ENCODE measurements at regions not wholly inside any gene's neighbourhood (a gene's known extent, or its start where the extent isn't known, plus 50 kb on each side); places are given as distances from the start of the nearest gene placed in this dataset.

DNA sequence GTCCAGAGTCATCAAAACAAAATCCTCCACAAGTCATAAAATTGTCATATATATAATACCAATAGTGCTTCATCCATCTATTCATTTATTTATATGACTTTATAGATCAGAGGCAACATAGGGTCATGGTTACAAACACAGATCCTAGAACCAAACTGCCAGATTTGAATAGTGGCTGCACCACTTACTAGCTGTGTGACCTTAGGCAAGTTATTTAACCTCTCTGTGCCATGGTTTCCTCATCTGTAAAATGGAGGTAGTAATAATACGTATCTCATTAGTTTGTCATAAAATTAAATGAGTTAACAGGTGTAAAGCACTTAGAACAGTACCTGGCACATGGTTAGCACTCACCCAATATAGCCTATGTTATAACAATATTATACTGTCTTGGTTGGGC, 58.9 kb upstream of the BZW1 start:
- no peak for DNase-seq

DNA sequence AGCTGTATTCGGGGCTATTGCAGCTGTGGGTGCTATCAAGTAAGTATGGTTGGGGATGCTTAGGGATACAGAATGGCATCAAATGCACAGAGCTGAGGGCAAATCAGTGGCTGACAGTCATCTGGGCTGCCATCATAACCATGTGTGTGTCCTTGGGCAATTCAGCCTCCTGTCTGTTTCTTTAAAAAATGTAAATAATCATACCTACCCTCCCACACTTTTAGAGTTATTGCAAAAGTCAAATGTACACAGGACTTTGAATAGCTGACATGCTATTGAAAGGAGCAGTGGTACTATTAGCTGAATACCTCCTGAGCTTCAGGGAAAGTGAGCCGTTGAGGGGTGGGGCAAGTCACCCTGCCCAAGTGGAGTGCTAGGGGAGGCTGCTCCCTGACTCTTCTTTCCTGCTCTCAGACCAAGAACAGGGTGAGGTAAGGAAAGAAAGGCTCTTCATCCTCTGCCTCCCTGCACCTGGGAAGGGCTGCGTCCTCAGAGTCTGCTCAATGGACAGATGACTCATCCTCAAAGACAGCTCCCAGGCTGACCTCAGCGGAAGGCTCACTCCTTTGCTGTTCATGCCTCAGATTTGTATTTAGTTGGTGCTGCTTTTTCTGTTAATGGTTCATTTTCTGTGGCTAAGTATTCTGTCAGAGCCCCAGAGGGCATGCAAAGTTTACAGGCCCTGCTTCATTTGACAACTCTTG, 54.9 kb upstream of the BZW1 start:
- DNase-seq, result peak; percentile 94

DNA sequence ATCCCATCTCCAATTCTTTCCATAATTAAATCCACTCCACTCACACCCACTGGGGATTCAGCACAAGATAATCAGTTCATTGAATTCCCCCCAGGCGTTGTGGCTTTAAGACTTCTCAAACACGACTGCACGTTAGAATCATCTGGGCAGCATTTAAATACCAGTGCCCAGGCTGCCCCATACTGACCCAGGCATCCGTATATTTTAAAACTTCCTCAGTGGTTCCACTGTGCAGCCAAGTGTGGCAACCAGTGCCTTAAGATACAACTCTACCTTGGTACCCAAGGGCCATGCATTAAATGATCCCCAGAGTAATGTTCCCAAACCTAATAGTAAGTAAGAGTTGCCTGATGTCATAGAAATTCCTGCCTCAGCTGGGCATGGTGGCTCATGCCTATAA, 54.3 kb upstream of the BZW1 start:
- no peak for DNase-seq

DNA sequence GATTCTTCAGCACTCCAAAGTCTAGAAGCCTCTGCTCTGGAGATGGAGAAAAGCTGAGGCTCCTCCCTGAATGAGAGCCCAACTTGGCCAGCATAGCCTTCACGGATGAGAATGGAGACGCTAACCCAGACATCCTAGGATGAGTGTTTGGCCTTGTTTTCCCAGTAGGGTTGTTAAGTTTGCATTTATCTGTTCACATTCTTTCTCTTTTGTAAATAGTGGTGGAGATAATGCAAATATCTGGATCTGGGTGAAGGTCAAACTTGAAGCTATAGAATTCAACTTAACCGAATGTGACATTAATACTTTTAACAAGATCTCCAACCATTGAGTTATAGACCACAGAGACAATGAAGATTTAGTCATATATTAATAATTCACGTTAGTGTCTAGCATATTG, 53.4 kb upstream of the BZW1 start:
- no peak for DNase-seq

DNA sequence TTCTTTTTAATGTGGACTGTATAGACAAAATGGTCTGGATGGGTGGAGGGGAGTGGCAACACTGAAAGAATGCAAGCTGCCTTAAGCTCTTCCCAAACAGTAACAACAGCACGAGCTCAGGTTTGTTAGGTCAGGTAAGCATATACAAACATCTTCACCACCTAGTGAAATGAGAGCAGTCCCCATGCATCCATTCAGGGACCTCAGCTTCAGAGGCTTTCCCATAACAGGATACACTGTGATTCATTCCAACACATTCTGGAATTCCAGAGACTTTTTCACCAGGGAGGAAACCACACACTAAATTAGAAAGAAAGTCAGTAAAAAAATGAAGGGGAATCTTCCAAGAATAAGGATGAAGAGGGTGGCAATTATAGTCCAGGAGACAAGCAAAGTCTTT, 50.4 kb upstream of the BZW1 start:
- no peak for DNase-seq
